OCI-LY1 (cell line): ENCODE measurements at regions not wholly inside any gene's neighbourhood (a gene's known extent, or its start where the extent isn't known, plus 50 kb on each side); places are given as distances from the start of the nearest gene placed in this dataset.

Source experiments
- CTCF ChIP-seq: fragments of 200-600 bp; sonication (generic), shearing (Covaris generic); IDR thresholded peaks from 2 replicates; pipeline ENCODE4 v1.5.1; 2017; ENCODE audit warnings: mild to moderate bottlenecking, antibody characterized with exemption, low read length, moderate library complexity, mixed read lengths
- EZH2 ChIP-seq: fragments of 200-600 bp; sonication (generic), shearing (Covaris generic); IDR thresholded peaks from 2 replicates; pipeline ENCODE4 v1.8.0; 2017; ENCODE audit warnings: borderline replicate concordance, mixed run types, mild to moderate bottlenecking, antibody characterized with exemption, low read length, moderate library complexity, mixed read lengths

- TF ChIP-seq EZH2 = no peak
- TF ChIP-seq CTCF = no peak
Measured at GRCh38 chr20:48562586-48563116, 265.1 kb downstream of the PREX1 start.
